ENCODE measurements at regions not wholly inside any gene's neighbourhood (a gene's known extent, or its start where the extent isn't known, plus 50 kb on each side); places are given as distances from the start of the nearest gene placed in this dataset.

- no peak for DNase-seq (ENCODE audit: low spot score)
Observed at GRCh38 chr21:38151021-38151645, 105.7 kb upstream of the KCNJ15 start.

GRCh38 chr21:38156200-38156599, 100.6 kb upstream of the KCNJ15 start:
- DNase-seq (ENCODE audit: low spot score), result no peak

- DNase-seq (ENCODE audit: low spot score), result peak; percentile 72
Observed at GRCh38 chr21:38159355-38159754, 97.4 kb upstream of the KCNJ15 start.

- no peak for DNase-seq (ENCODE audit: low spot score)
Observed at GRCh38 chr21:38165466-38166172, 91.2 kb upstream of the KCNJ15 start.

GRCh38 chr21:38166173-38166535, 90.6 kb upstream of the KCNJ15 start:
- DNase-seq (ENCODE audit: low spot score), result no peak

GRCh38 chr21:38167345-38167744, 89.4 kb upstream of the KCNJ15 start:
- no peak for DNase-seq (ENCODE audit: low spot score)

GRCh38 chr21:38170283-38170682, 86.5 kb upstream of the KCNJ15 start:
- peak; percentile 79 for DNase-seq (ENCODE audit: low spot score)

GRCh38 chr21:38170704-38171682, 85.8 kb upstream of the KCNJ15 start:
- peak; percentile 39 for DNase-seq (ENCODE audit: low spot score)

GRCh38 chr21:38171723-38172344, 85.0 kb upstream of the KCNJ15 start:
- DNase-seq (ENCODE audit: low spot score), result peak; percentile 92

GRCh38 chr21:38173276-38174035, 83.3 kb upstream of the KCNJ15 start:
- DNase-seq (ENCODE audit: low spot score), result no peak

- no peak for DNase-seq (ENCODE audit: low spot score)
Observed at GRCh38 chr21:38175306-38175705, 81.5 kb upstream of the KCNJ15 start.

- no peak for DNase-seq (ENCODE audit: low spot score)
Observed at GRCh38 chr21:38177919-38178652, 78.7 kb upstream of the KCNJ15 start.

GRCh38 chr21:38178653-38179470, 77.9 kb upstream of the KCNJ15 start:
- DNase-seq (ENCODE audit: low spot score), result peak; percentile 36

- DNase-seq (ENCODE audit: low spot score), result peak; percentile 11
Observed at GRCh38 chr21:38179511-38179910, 77.3 kb upstream of the KCNJ15 start.

GRCh38 chr21:38181096-38181495, 75.7 kb upstream of the KCNJ15 start:
- no peak for DNase-seq (ENCODE audit: low spot score)

- no peak for DNase-seq (ENCODE audit: low spot score)
Observed at GRCh38 chr21:38182370-38182985, 74.3 kb upstream of the KCNJ15 start.

GRCh38 chr21:38183961-38184360, 72.8 kb upstream of the KCNJ15 start:
- DNase-seq (ENCODE audit: low spot score), result no peak

GRCh38 chr21:38186661-38187270, 70.0 kb upstream of the KCNJ15 start:
- no peak for DNase-seq (ENCODE audit: low spot score)

GRCh38 chr21:38188037-38188436, 68.8 kb upstream of the KCNJ15 start:
- DNase-seq (ENCODE audit: low spot score), result no peak
